ENCODE measurements at regions not wholly inside any gene's neighbourhood (a gene's known extent, or its start where the extent isn't known, plus 50 kb on each side); places are given as distances from the start of the nearest gene placed in this dataset.

- TF ChIP-seq POLR2AphosphoS5 (IDR thresholded peaks at IDR 0.05; ENCODE audit: borderline replicate concordance, low read depth, low read length): no peak
- TF ChIP-seq EZH2 (IDR thresholded peaks at IDR 0.05): no peak
These were observed 158.5 kb upstream of the SH3BP4 start for GRCh38 chr2:234793212-234793785.
